ENCODE measurements at regions not wholly inside any gene's neighbourhood (a gene's known extent, or its start where the extent isn't known, plus 50 kb on each side); places are given as distances from the start of the nearest gene placed in this dataset.

DNA sequence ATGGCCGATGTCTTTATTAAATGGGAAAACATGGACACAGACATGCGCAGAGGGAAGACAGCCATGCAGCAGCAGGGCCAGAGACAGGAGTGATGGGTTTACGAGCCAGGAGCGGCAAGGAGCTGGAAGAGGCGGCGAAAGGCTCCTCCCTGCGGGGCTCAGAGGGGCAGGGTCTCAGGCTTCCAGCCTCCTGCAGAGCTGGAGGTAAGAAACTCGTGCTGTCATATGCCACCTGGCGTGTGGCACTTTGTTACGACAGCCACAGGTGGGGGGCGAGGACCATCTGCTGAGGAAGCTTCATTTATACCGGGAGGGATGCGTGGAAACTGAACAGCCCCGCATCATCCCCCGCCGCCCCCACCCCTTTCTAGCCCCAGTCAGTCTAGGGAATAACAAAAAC, 52.0 kb upstream of the SPACA7 start (continued):
- TF ChIP-seq, protein P1, sequence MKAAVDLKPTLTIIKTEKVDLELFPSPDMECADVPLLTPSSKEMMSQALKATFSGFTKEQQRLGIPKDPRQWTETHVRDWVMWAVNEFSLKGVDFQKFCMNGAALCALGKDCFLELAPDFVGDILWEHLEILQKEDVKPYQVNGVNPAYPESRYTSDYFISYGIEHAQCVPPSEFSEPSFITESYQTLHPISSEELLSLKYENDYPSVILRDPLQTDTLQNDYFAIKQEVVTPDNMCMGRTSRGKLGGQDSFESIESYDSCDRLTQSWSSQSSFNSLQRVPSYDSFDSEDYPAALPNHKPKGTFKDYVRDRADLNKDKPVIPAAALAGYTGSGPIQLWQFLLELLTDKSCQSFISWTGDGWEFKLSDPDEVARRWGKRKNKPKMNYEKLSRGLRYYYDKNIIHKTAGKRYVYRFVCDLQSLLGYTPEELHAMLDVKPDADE (IDR thresholded peaks at IDR 0.05) = no peak
- TF ChIP-seq, protein P2, sequence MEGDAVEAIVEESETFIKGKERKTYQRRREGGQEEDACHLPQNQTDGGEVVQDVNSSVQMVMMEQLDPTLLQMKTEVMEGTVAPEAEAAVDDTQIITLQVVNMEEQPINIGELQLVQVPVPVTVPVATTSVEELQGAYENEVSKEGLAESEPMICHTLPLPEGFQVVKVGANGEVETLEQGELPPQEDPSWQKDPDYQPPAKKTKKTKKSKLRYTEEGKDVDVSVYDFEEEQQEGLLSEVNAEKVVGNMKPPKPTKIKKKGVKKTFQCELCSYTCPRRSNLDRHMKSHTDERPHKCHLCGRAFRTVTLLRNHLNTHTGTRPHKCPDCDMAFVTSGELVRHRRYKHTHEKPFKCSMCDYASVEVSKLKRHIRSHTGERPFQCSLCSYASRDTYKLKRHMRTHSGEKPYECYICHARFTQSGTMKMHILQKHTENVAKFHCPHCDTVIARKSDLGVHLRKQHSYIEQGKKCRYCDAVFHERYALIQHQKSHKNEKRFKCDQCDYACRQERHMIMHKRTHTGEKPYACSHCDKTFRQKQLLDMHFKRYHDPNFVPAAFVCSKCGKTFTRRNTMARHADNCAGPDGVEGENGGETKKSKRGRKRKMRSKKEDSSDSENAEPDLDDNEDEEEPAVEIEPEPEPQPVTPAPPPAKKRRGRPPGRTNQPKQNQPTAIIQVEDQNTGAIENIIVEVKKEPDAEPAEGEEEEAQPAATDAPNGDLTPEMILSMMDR (conservative IDR thresholded peaks at IDR 0.05; ENCODE audit: low read depth in 2 of 2) = no peak

DNA sequence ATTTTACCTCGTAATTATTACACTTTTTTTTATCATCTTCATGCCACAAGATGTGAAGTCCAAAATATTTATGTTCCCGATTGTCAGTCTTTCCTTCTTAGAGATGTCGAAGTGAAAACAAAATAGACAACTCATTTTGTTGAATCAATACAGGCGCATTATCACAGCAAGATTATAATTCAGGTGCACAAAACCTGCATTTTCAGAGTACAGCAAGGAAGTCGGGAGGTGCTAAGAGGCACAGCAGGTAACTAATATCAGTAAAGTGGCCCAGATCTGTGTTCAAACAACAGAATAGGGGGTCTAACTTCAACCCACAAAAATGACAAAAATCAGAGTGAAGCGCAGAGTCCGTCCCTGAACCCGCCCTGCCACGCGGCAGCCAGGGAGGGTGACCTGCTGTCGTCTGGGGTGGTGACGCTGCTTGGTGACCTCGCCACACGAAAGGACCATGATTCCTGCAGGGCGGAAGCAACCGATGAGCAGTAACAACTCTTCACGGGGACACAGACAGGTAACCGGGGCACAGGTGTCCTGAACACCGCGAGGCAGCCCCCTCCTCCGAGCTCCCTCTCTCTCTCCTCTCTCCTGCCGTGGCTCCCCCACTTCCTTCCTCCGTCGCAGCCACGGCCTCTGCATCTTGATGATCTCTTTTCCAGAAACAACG, 50.9 kb upstream of the SPACA7 start:
- Histone ChIP-seq H3K4me3 (no peak overlapping the region), H3K27ac (ENCODE audit: low read depth) (no peak overlapping the region), H3K4me1 (ENCODE audit: insufficient read depth) (no peaks in the 10 kb centered on the region), H3K9me2 (ENCODE audit: insufficient read depth) (no peaks in the 10 kb centered on the region), H3K4me2 (no peak overlapping the region), H3F3A (replicated peaks; ENCODE audit: low read depth) (no peaks in the 10 kb centered on the region), H2AFZ (no peak overlapping the region), H3K79me2 (replicated peaks; ENCODE audit: insufficient read depth) (no peaks in the 10 kb centered on the region), H3K36me3 (ENCODE audit: insufficient read depth) (no peaks in the 10 kb centered on the region), H4K20me1 (replicated peaks; ENCODE audit: insufficient read depth) (no peaks in the 10 kb centered on the region), H3K27me3 (ENCODE audit: insufficient read depth) (no peaks in the 10 kb centered on the region)
- DNase-seq (ENCODE audit: low spot score) = no peak
- Mint-ChIP-seq H3K27me3 (ENCODE audit: insufficient read depth, low read depth, poor library complexity) (peaks cover 7% of the 10 kb centered on the region), H3K4me1 (peaks cover 6% of the 10 kb centered on the region; the same call in 2 of the 3 replicates), H3K27ac (no peak overlapping the region), H3K4me3 (no peak overlapping the region), H3K36me3 (ENCODE audit: low read depth) (no peaks in the 10 kb centered on the region), H3K9me3 (peaks cover 3% of the 10 kb centered on the region; the same call in 2 of the 3 replicates)
- no peak for ATAC-seq
- TF ChIP-seq STAT1 (IDR thresholded peaks at IDR 0.05; ENCODE audit: unreplicated experiment) = no peak
- no peak for TF ChIP-seq ZNF331 (CRISPR knock-in tag; IDR thresholded peaks at IDR 0.05; ENCODE audit: low read depth)
- TF ChIP-seq, protein P1 (IDR thresholded peaks at IDR 0.05) = no peak
- TF ChIP-seq EZH2 (IDR thresholded peaks at IDR 0.05; ENCODE audit: low read depth, unreplicated experiment) = no peak
- TF ChIP-seq ZNF114 (CRISPR knock-in tag; IDR thresholded peaks at IDR 0.05) = no peak
- no peak for TF ChIP-seq POLR2AphosphoS5 (IDR thresholded peaks at IDR 0.05; ENCODE audit: low read depth)
- TF ChIP-seq, protein P2 (conservative IDR thresholded peaks at IDR 0.05; ENCODE audit: low read depth in 2 of 2) = no peak
- no peak for TF ChIP-seq EZH2phosphoT487 (IDR thresholded peaks at IDR 0.05; ENCODE audit: unreplicated experiment)
- TF ChIP-seq, protein P3, sequence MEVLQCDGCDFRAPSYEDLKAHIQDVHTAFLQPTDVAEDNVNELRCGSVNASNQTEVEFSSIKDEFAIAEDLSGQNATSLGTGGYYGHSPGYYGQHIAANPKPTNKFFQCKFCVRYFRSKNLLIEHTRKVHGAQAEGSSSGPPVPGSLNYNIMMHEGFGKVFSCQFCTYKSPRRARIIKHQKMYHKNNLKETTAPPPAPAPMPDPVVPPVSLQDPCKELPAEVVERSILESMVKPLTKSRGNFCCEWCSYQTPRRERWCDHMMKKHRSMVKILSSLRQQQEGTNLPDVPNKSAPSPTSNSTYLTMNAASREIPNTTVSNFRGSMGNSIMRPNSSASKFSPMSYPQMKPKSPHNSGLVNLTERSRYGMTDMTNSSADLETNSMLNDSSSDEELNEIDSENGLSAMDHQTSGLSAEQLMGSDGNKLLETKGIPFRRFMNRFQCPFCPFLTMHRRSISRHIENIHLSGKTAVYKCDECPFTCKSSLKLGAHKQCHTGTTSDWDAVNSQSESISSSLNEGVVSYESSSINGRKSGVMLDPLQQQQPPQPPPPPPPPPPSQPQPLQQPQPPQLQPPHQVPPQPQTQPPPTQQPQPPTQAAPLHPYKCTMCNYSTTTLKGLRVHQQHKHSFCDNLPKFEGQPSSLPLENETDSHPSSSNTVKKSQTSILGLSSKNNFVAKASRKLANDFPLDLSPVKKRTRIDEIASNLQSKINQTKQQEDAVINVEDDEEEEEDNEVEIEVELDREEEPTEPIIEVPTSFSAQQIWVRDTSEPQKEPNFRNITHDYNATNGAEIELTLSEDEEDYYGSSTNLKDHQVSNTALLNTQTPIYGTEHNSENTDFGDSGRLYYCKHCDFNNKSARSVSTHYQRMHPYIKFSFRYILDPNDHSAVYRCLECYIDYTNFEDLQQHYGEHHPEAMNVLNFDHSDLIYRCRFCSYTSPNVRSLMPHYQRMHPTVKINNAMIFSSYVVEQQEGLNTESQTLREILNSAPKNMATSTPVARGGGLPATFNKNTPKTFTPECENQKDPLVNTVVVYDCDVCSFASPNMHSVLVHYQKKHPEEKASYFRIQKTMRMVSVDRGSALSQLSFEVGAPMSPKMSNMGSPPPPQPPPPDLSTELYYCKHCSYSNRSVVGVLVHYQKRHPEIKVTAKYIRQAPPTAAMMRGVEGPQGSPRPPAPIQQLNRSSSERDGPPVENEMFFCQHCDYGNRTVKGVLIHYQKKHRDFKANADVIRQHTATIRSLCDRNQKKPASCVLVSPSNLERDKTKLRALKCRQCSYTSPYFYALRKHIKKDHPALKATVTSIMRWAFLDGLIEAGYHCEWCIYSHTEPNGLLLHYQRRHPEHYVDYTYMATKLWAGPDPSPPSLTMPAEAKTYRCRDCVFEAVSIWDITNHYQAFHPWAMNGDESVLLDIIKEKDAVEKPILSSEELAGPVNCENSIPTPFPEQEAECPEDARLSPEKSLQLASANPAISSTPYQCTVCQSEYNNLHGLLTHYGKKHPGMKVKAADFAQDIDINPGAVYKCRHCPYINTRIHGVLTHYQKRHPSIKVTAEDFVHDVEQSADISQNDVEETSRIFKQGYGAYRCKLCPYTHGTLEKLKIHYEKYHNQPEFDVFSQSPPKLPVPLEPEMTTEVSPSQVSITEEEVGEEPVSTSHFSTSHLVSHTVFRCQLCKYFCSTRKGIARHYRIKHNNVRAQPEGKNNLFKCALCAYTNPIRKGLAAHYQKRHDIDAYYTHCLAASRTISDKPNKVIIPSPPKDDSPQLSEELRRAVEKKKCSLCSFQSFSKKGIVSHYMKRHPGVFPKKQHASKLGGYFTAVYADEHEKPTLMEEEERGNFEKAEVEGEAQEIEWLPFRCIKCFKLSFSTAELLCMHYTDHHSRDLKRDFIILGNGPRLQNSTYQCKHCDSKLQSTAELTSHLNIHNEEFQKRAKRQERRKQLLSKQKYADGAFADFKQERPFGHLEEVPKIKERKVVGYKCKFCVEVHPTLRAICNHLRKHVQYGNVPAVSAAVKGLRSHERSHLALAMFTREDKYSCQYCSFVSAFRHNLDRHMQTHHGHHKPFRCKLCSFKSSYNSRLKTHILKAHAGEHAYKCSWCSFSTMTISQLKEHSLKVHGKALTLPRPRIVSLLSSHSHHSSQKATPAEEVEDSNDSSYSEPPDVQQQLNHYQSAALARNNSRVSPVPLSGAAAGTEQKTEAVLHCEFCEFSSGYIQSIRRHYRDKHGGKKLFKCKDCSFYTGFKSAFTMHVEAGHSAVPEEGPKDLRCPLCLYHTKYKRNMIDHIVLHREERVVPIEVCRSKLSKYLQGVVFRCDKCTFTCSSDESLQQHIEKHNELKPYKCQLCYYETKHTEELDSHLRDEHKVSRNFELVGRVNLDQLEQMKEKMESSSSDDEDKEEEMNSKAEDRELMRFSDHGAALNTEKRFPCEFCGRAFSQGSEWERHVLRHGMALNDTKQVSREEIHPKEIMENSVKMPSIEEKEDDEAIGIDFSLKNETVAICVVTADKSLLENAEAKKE (CRISPR knock-in tag; IDR thresholded peaks at IDR 0.05) = no peak
- no peak for TF ChIP-seq JUNB (IDR thresholded peaks at IDR 0.05; ENCODE audit: unreplicated experiment)
- no peak for TF ChIP-seq CREB1 (CRISPR knock-in tag; IDR thresholded peaks at IDR 0.05; ENCODE audit: low read depth)
- no peak for TF ChIP-seq NANOG (IDR thresholded peaks at IDR 0.05; ENCODE audit: borderline replicate concordance)

Data from GM23338 (cell line).